ENCODE measurements at regions not wholly inside any gene's neighbourhood (a gene's known extent, or its start where the extent isn't known, plus 50 kb on each side); places are given as distances from the start of the nearest gene placed in this dataset.
A peak's percentile ranks its signal among the peaks of the same experiment; 100 is the strongest.

DNA sequence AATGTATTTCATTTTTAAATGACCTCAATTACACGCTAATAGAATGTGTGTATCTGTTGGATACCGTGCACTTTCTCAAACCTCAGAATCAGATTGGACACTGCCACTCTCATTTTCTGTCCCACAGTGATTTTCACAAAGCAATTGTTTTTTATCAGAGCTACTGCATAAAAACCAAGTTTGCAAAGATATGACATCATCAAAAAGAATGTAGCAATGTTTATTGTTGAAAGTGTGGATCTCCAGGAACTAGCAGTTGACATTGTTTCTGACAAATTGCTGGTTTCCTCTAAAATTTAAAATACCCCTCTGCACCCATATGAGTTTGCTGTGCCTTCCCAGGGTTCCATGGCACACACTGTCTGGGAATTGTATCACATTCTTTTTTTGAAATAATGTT, 362.7 kb upstream of the DDI1 start:
- peaks cover 13% of the 10 kb centered on the region; the same call in 1 of the 2 replicates for H3K27me3 ChIP-seq (ENCODE audit: low read length)
- no peaks in the 10 kb centered on the region for H3F3A ChIP-seq (ENCODE audit: low read length, unreplicated experiment)
- H3K4me3 ChIP-seq (ENCODE audit: low read length): no peak overlapping the region
- H3K9me2 ChIP-seq (replicated peaks; ENCODE audit: low read length): no peaks in the 10 kb centered on the region
- TF ChIP-seq EZH2 (IDR thresholded peaks at IDR 0.05; ENCODE audit: low read length, unreplicated experiment): no peak
- TF ChIP-seq EZH2phosphoT487 (IDR thresholded peaks at IDR 0.05; ENCODE audit: borderline replicate concordance, low read length): no peak
- TF ChIP-seq, protein P1, sequence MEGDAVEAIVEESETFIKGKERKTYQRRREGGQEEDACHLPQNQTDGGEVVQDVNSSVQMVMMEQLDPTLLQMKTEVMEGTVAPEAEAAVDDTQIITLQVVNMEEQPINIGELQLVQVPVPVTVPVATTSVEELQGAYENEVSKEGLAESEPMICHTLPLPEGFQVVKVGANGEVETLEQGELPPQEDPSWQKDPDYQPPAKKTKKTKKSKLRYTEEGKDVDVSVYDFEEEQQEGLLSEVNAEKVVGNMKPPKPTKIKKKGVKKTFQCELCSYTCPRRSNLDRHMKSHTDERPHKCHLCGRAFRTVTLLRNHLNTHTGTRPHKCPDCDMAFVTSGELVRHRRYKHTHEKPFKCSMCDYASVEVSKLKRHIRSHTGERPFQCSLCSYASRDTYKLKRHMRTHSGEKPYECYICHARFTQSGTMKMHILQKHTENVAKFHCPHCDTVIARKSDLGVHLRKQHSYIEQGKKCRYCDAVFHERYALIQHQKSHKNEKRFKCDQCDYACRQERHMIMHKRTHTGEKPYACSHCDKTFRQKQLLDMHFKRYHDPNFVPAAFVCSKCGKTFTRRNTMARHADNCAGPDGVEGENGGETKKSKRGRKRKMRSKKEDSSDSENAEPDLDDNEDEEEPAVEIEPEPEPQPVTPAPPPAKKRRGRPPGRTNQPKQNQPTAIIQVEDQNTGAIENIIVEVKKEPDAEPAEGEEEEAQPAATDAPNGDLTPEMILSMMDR (conservative IDR thresholded peaks at IDR 0.05; ENCODE audit: low read depth, low read length): no peak
- BruUV-seq (replicated peaks): no TSS peak
- no peak overlapping the region for H2AFZ ChIP-seq (ENCODE audit: low read length)
- intact Hi-C loops (cut with micrococcal nuclease): no loop called here
- no peaks in the 10 kb centered on the region for H3K9me3 ChIP-seq (ENCODE audit: low read length)
- no peaks in the 10 kb centered on the region for H3K79me2 ChIP-seq (ENCODE audit: low read length)
- no peak overlapping the region for H3K9ac ChIP-seq (ENCODE audit: low read length)
- H3K4me2 ChIP-seq (ENCODE audit: low read length): no peak overlapping the region
- ATAC-seq (no peak), DNase-seq (peak; percentile 19)
- POLR2A ChIA-PET (ENCODE audit: unreplicated experiment): no interaction called here
- no peaks in the 10 kb centered on the region for H3K4me1 ChIP-seq (ENCODE audit: insufficient read depth, low read length)
- CTCF ChIA-PET: no interaction called here
- no peak overlapping the region for H3K27ac ChIP-seq (ENCODE audit: low read length)
- no peaks in the 10 kb centered on the region for H3K36me3 ChIP-seq (ENCODE audit: low read depth, low read length)
- H4K20me1 ChIP-seq (ENCODE audit: low read length): no peaks in the 10 kb centered on the region

DNA sequence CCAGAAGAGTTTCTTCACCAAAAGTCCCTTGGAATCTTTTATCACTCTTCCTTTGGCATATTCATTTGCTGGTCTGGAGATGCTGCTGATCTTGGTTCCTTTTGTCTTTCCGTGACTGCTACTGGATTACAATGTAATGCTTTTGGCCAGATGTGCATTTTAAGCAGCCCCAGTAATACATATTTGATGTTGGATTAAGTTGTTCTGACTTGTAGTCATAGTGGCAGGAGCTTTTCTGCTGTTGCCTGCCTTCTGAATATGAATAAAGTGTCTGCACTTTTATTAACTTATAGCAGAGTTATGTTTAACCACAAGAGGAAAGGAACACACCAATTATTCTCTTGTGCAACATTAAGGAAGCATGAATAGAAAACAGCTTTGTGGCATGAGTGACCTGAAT, 360.0 kb upstream of the DDI1 start:
- intact Hi-C loops (cut with micrococcal nuclease): no loop called here
- Histone ChIP-seq H3K9ac (ENCODE audit: low read length) (no peak overlapping the region), H3K4me3 (ENCODE audit: low read length) (no peak overlapping the region), H3K27me3 (ENCODE audit: low read length) (peaks cover 13% of the 10 kb centered on the region; the same call in 1 of the 2 replicates), H3K36me3 (ENCODE audit: low read depth, low read length) (no peaks in the 10 kb centered on the region), H4K20me1 (ENCODE audit: low read length) (no peaks in the 10 kb centered on the region), H3K9me2 (replicated peaks; ENCODE audit: low read length) (no peaks in the 10 kb centered on the region), H3F3A (ENCODE audit: low read length, unreplicated experiment) (no peaks in the 10 kb centered on the region), H3K4me2 (ENCODE audit: low read length) (no peak overlapping the region), H3K4me1 (ENCODE audit: insufficient read depth, low read length) (no peaks in the 10 kb centered on the region), H2AFZ (ENCODE audit: low read length) (no peak overlapping the region), H3K79me2 (ENCODE audit: low read length) (no peaks in the 10 kb centered on the region), H3K9me3 (ENCODE audit: low read length) (no peaks in the 10 kb centered on the region), H3K27ac (ENCODE audit: low read length) (no peak overlapping the region)
- TF ChIP-seq EZH2 (IDR thresholded peaks at IDR 0.05; ENCODE audit: low read length, unreplicated experiment) (no peak), EZH2phosphoT487 (IDR thresholded peaks at IDR 0.05; ENCODE audit: borderline replicate concordance, low read length) (no peak)
- TF ChIP-seq, protein P1 (conservative IDR thresholded peaks at IDR 0.05; ENCODE audit: low read depth, low read length): no peak
- ATAC-seq (no peak), DNase-seq (no peak)
- BruUV-seq (replicated peaks): no TSS peak
- POLR2A ChIA-PET (ENCODE audit: unreplicated experiment): no interaction called here
- CTCF ChIA-PET: no interaction called here

DNA sequence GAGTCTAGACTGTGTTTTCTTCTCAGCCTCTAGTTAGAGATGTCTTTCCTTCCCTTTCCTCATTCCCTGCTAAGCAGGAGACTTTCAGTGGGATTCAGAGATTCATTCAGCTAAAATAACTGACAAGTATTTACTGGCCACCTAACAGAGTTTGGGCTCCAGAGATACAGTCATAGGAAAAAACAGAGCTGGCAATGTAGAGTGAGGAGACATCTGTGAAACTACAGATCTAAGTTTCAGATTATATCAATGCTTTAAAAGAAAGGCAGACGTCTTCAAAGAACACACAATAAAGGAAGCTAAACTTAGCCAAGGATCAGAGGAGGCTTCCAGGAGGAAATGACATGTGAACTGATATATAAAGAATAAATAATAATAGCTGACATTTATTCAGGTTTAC, 355.6 kb upstream of the DDI1 start:
- ChIA-PET CTCF (no interaction called here), POLR2A (ENCODE audit: unreplicated experiment) (no interaction called here)
- H4K20me1 ChIP-seq (ENCODE audit: low read length): no peaks in the 10 kb centered on the region
- no peaks in the 10 kb centered on the region for H3K36me3 ChIP-seq (ENCODE audit: low read depth, low read length)
- no peak overlapping the region for H3K27ac ChIP-seq (ENCODE audit: low read length)
- no peaks in the 10 kb centered on the region for H3K4me1 ChIP-seq (ENCODE audit: insufficient read depth, low read length)
- intact Hi-C loops (cut with micrococcal nuclease): loop anchor here (5.0 kb wide), 1 partner anchor 241 kb away; no protein-coding TSS in a partner anchor
- H2AFZ ChIP-seq (ENCODE audit: low read length): no peak overlapping the region
- H3K9me2 ChIP-seq (replicated peaks; ENCODE audit: low read length): no peaks in the 10 kb centered on the region
- no peak overlapping the region for H3K4me3 ChIP-seq (ENCODE audit: low read length)
- no peaks in the 10 kb centered on the region for H3K79me2 ChIP-seq (ENCODE audit: low read length)
- H3K9ac ChIP-seq (ENCODE audit: low read length): no peak overlapping the region
- no peaks in the 10 kb centered on the region for H3F3A ChIP-seq (ENCODE audit: low read length, unreplicated experiment)
- TF ChIP-seq, protein P1 (conservative IDR thresholded peaks at IDR 0.05; ENCODE audit: low read depth, low read length): no peak
- TF ChIP-seq EZH2phosphoT487 (IDR thresholded peaks at IDR 0.05; ENCODE audit: borderline replicate concordance, low read length): no peak
- TF ChIP-seq EZH2 (IDR thresholded peaks at IDR 0.05; ENCODE audit: low read length, unreplicated experiment): no peak
- ATAC-seq (no peak), DNase-seq (no peak)
- BruUV-seq (replicated peaks): no TSS peak
- peaks cover 13% of the 10 kb centered on the region; the same call in 1 of the 2 replicates for H3K27me3 ChIP-seq (ENCODE audit: low read length)
- no peak overlapping the region for H3K4me2 ChIP-seq (ENCODE audit: low read length)
- H3K9me3 ChIP-seq (ENCODE audit: low read length): no peaks in the 10 kb centered on the region
